ENCODE measurements at regions not wholly inside any gene's neighbourhood (a gene's known extent, or its start where the extent isn't known, plus 50 kb on each side); places are given as distances from the start of the nearest gene placed in this dataset.

DNA sequence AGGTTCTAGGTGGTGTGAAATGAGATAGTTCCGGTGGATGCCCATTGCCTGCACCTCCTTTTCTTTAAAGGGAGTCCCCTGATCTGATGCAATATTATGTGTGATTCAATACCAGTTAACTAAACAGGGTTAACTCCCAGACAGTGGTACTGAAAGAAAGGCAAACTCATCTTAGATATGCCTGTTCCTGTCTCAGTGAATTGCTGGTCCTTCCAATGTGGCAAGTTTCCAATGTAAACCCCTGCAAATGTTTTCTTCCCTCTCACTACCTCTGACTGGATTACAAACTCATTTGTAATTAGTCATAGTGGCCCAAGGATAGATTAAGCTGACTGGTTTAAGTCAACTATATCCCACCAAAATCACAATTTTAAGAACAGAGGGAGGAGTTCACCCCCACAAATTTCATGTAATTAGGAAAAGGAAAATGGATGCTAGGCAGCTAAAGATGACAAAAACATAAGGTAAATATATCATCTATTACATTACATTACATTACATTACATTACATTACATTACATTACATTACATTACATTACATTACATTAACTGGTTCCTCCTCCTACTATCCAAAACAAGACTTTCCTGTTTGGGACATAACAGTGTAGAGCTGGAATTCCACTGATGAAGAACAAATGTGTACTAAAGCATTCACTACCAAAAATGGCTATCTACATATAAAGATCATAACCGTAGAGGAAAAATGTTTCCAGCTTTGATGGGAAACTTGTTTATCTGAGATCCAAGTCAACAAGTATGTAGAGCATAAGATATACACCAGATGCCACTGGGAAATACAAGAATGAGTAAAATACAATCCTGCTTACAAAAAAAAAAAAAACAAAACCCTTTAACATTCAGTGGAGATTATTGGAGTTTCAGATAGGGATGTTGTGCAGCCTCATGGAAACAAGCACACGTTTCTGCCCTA is 121.5 kb upstream of the SNX2 start:
- no peak for TF ChIP-seq EZH2 (IDR thresholded peaks at IDR 0.05; ENCODE audit: borderline replicate concordance, low read length)
- TF ChIP-seq, protein P1, sequence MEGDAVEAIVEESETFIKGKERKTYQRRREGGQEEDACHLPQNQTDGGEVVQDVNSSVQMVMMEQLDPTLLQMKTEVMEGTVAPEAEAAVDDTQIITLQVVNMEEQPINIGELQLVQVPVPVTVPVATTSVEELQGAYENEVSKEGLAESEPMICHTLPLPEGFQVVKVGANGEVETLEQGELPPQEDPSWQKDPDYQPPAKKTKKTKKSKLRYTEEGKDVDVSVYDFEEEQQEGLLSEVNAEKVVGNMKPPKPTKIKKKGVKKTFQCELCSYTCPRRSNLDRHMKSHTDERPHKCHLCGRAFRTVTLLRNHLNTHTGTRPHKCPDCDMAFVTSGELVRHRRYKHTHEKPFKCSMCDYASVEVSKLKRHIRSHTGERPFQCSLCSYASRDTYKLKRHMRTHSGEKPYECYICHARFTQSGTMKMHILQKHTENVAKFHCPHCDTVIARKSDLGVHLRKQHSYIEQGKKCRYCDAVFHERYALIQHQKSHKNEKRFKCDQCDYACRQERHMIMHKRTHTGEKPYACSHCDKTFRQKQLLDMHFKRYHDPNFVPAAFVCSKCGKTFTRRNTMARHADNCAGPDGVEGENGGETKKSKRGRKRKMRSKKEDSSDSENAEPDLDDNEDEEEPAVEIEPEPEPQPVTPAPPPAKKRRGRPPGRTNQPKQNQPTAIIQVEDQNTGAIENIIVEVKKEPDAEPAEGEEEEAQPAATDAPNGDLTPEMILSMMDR (IDR thresholded peaks at IDR 0.05; ENCODE audit: low read length) = no peak
